Neuronal stem cell (in vitro differentiated cells): ENCODE measurements at regions not wholly inside any gene's neighbourhood (a gene's known extent, or its start where the extent isn't known, plus 50 kb on each side); places are given as distances from the start of the nearest gene placed in this dataset.

Experiments used
- DNase-seq: peaks from one replicate; pipeline ENCODE4 v3.0.0-alpha.2; 2013; ENCODE audit warnings: low spot score
- H2AFZ ChIP-seq: one replicate; pipeline ENCODE4 v1.6.1; 2013; ENCODE audit warnings: mild to moderate bottlenecking, low read length, inconsistent platforms
- H2AK5ac ChIP-seq: 2 replicates; pipeline ENCODE4 v1.6.1; 2013; ENCODE audit warnings: low read depth, mild to moderate bottlenecking, inconsistent platforms, low read length, moderate library complexity, mixed read lengths
- H2BK120ac ChIP-seq: 2 replicates; pipeline ENCODE4 v1.6.1; 2013; ENCODE audit warnings: low read depth, mild to moderate bottlenecking, inconsistent platforms, low read length, moderate library complexity, mixed read lengths
- H2BK12ac ChIP-seq: one replicate; pipeline ENCODE4 v1.6.1; 2013; ENCODE audit warnings: low read length, inconsistent platforms
- H2BK15ac ChIP-seq: 2 replicates; pipeline ENCODE4 v1.6.1; 2013; ENCODE audit warnings: mild to moderate bottlenecking, low read length, inconsistent platforms, mixed read lengths
- H2BK5ac ChIP-seq: one replicate; pipeline ENCODE4 v1.6.1; 2013; ENCODE audit warnings: inconsistent platforms, mild to moderate bottlenecking, low read length, moderate library complexity
- H3K14ac ChIP-seq: one replicate; pipeline ENCODE4 v1.6.1; 2013; ENCODE audit warnings: low read length, inconsistent platforms
- H3K18ac ChIP-seq: 2 replicates; pipeline ENCODE4 v1.6.1; 2013; ENCODE audit warnings: low read length, inconsistent platforms
- H3K23ac ChIP-seq: 2 replicates; pipeline ENCODE4 v1.6.1; 2013; ENCODE audit warnings: low read depth, mild to moderate bottlenecking, mixed read lengths, low read length, inconsistent platforms; ENCODE audit not compliant: poor library complexity
- H3K27ac ChIP-seq: replicated peaks from 3 replicates; pipeline ENCODE4 v1.5.1; 2013; ENCODE audit warnings: low read length, inconsistent platforms
- H3K27me3 ChIP-seq, 3 experiments: 2 replicates each; pipeline ENCODE4 v1.6.1; 2013; ENCODE audit warnings: low read length in 3 of 3, mild to moderate bottlenecking in 2 of 3, inconsistent platforms in 1 of 3, low read depth in 1 of 3, mixed read lengths in 1 of 3, moderate library complexity in 1 of 3; ENCODE audit not compliant: control insufficient read depth in 3 of 3, insufficient read depth in 3 of 3
- H3K36me3 ChIP-seq, 2 donors: replicated peaks in 1 of 2; 2 replicates each; pipeline ENCODE4 v1.6.1; 2013; ENCODE audit warnings: low read length in 2 of 2; ENCODE audit not compliant: control insufficient read depth in 2 of 2, insufficient read depth in 2 of 2
- H3K4ac ChIP-seq: 2 replicates; pipeline ENCODE4 v1.6.1; 2013; ENCODE audit warnings: inconsistent platforms, mild to moderate bottlenecking, low read length, moderate library complexity
- H3K4me1 ChIP-seq, 2 donors: 1 replicate in 1 of 2; 2 replicates in 1 of 2; pipeline ENCODE4 v1.6.1; 2013; ENCODE audit warnings: low read length in 2 of 2, low read depth in 1 of 2; ENCODE audit not compliant: control insufficient read depth in 2 of 2, insufficient read depth in 1 of 2
- H3K4me2 ChIP-seq: one replicate; pipeline ENCODE4 v1.6.1; 2013; ENCODE audit warnings: mild to moderate bottlenecking, low read length, inconsistent platforms; ENCODE audit not compliant: insufficient read depth, poor library complexity, severe bottlenecking
- H3K4me3 ChIP-seq, 2 donors: 2 replicates each; pipeline ENCODE4 v1.5.1; 2013; ENCODE audit warnings: low read length in 2 of 2, mild to moderate bottlenecking in 2 of 2, inconsistent platforms in 1 of 2, moderate library complexity in 1 of 2
- H3K79me1 ChIP-seq: one replicate; pipeline ENCODE4 v1.6.1; 2013; ENCODE audit warnings: low read depth, mild to moderate bottlenecking, inconsistent platforms, low read length, moderate library complexity
- H3K9ac ChIP-seq: one replicate; pipeline ENCODE4 v1.6.1; 2013; ENCODE audit warnings: mild to moderate bottlenecking, low read depth, low read length, inconsistent platforms; ENCODE audit not compliant: poor library complexity
- H3K9me3 ChIP-seq, 2 donors: replicated peaks in 1 of 2; 2 replicates each; pipeline versions ENCODE3 to v1.6.1; 2013; ENCODE audit warnings: low read length in 2 of 2, mild to moderate bottlenecking in 2 of 2, inconsistent platforms in 1 of 2, low read depth in 1 of 2, mixed read lengths in 1 of 2, moderate library complexity in 1 of 2; ENCODE audit not compliant: control insufficient read depth in 2 of 2, insufficient read depth in 1 of 2
- H4K8ac ChIP-seq: one replicate; pipeline ENCODE4 v1.6.1; 2013; ENCODE audit warnings: low read depth, mild to moderate bottlenecking, inconsistent platforms, low read length, moderate library complexity
- H4K91ac ChIP-seq: one replicate; pipeline ENCODE4 v1.6.1; 2013; ENCODE audit warnings: low read length, low read depth, mild to moderate bottlenecking, inconsistent platforms; ENCODE audit not compliant: poor library complexity
- WGBS, 2 donors: extraction: QIAGEN DNeasy Blood & Tissue Kit; methylation state at CpG; one replicate each; pipeline ENCODE4 v1.1.7; 2013; ENCODE audit warnings: missing lambda C conversion rate in 2 of 2, mixed read lengths in 1 of 2; ENCODE audit not compliant: insufficient read length in 2 of 2, insufficient replicate concordance in 1 of 2; ENCODE audit errors: extremely low coverage in 2 of 2; 5-methylcytosine and 5-hydroxymethylcytosine counted together

- H2BK5ac ChIP-seq, result no peak overlapping the region
- no peak overlapping the region for H3K9ac ChIP-seq
- no peaks in the 10 kb centered on the region for H3K27me3 ChIP-seq
- no peak overlapping the region for H2BK15ac ChIP-seq
- no peak overlapping the region for H3K4me3 ChIP-seq
- peaks cover 4 to 5% of the 10 kb centered on the region in 2 donors for H3K4me1 ChIP-seq
- H4K91ac ChIP-seq, result no peak overlapping the region
- H3K9me3 ChIP-seq, result no peaks in the 10 kb centered on the region
- no peaks in the 10 kb centered on the region for H3K79me1 ChIP-seq
- no peak overlapping the region for H2AFZ ChIP-seq
- no peak overlapping the region for H3K23ac ChIP-seq
- H3K4ac ChIP-seq, result no peak overlapping the region
- no peak overlapping the region for H3K4me2 ChIP-seq
- no peak for DNase-seq
- H2AK5ac ChIP-seq, result no peak overlapping the region
- H3K36me3 ChIP-seq, result no peaks in the 10 kb centered on the region
- H2BK120ac ChIP-seq, result no peak overlapping the region
- H3K27ac ChIP-seq, result no peak overlapping the region
- H2BK12ac ChIP-seq, result no peak overlapping the region
- WGBS, 2 donors, result no CpG with 5 or more reads among the region's 5 CpGs
- H4K8ac ChIP-seq, result no peak overlapping the region
- H3K14ac ChIP-seq, result no peak overlapping the region
- H3K18ac ChIP-seq, result no peak overlapping the region
Observed at GRCh38 chr16:72246423-72246822, 74.5 kb upstream of the PMFBP1 start.

- Histone ChIP-seq H2BK15ac (no peak overlapping the region), H4K8ac (no peak overlapping the region), H3K9me3 (no peaks in the 10 kb centered on the region), H3K9ac (no peak overlapping the region), H2BK5ac (no peak overlapping the region), H3K27me3 (no peaks in the 10 kb centered on the region), H3K4me3 (no peak overlapping the region), H3K36me3 (no peaks in the 10 kb centered on the region), H2BK12ac (no peak overlapping the region), H4K91ac (no peak overlapping the region), H2AK5ac (no peak overlapping the region), H3K4me2 (no peak overlapping the region), H3K79me1 (no peaks in the 10 kb centered on the region), H2AFZ (no peak overlapping the region), H3K27ac (no peak overlapping the region), H3K4ac (no peak overlapping the region), H2BK120ac (no peak overlapping the region), H3K23ac (no peak overlapping the region), H3K18ac (no peak overlapping the region), H3K14ac (no peak overlapping the region), H3K4me1 (peaks cover 4 to 5% of the 10 kb centered on the region in 2 donors)
- WGBS, 2 donors, result no CpG with 5 or more reads among the region's 5 CpGs
- no peak for DNase-seq
Observed at GRCh38 chr16:72244853-72245252, 72.9 kb upstream of the PMFBP1 start.

GRCh38 chr16:72243621-72244020 is 71.7 kb upstream of the PMFBP1 start:
- no peak overlapping the region for H3K9ac ChIP-seq
- no peak overlapping the region for H2BK12ac ChIP-seq
- H2BK15ac ChIP-seq, result no peak overlapping the region
- H3K23ac ChIP-seq, result no peak overlapping the region
- no peak overlapping the region for H2BK5ac ChIP-seq
- no peaks in the 10 kb centered on the region for H3K36me3 ChIP-seq
- no peak overlapping the region for H4K8ac ChIP-seq
- H3K27ac ChIP-seq, result no peak overlapping the region
- DNase-seq, result no peak
- no peak overlapping the region for H2AK5ac ChIP-seq
- no CpG with 5 or more reads among the region's 5 CpGs for WGBS, 2 donors
- no peak overlapping the region for H2AFZ ChIP-seq
- H3K27me3 ChIP-seq, result no peaks in the 10 kb centered on the region
- no peak overlapping the region for H3K14ac ChIP-seq
- H3K18ac ChIP-seq, result no peak overlapping the region
- no peak overlapping the region for H4K91ac ChIP-seq
- H3K4me3 ChIP-seq, result no peak overlapping the region
- H3K4ac ChIP-seq, result no peak overlapping the region
- peaks cover 4 to 5% of the 10 kb centered on the region in 2 donors for H3K4me1 ChIP-seq
- no peaks in the 10 kb centered on the region for H3K79me1 ChIP-seq
- no peak overlapping the region for H3K4me2 ChIP-seq
- H2BK120ac ChIP-seq, result no peak overlapping the region
- H3K9me3 ChIP-seq, result no peaks in the 10 kb centered on the region

- no peak overlapping the region for H3K4me2 ChIP-seq
- no CpG with 5 or more reads among the region's 4 CpGs for WGBS, 2 donors
- H3K18ac ChIP-seq, result no peak overlapping the region
- no peak overlapping the region for H3K23ac ChIP-seq
- no peak overlapping the region for H2BK12ac ChIP-seq
- H2BK120ac ChIP-seq, result no peak overlapping the region
- no peak overlapping the region for H2AFZ ChIP-seq
- H3K9ac ChIP-seq, result no peak overlapping the region
- H3K14ac ChIP-seq, result no peak overlapping the region
- no peak overlapping the region for H4K91ac ChIP-seq
- no peaks in the 10 kb centered on the region for H3K36me3 ChIP-seq
- DNase-seq, result no peak
- H3K9me3 ChIP-seq, result no peaks in the 10 kb centered on the region
- no peak overlapping the region for H3K4me3 ChIP-seq
- no peak overlapping the region for H2AK5ac ChIP-seq
- H3K4ac ChIP-seq, result no peak overlapping the region
- no peak overlapping the region for H3K27ac ChIP-seq
- H3K27me3 ChIP-seq, result no peaks in the 10 kb centered on the region
- peaks cover 4 to 5% of the 10 kb centered on the region in 2 donors for H3K4me1 ChIP-seq
- H3K79me1 ChIP-seq, result no peaks in the 10 kb centered on the region
- no peak overlapping the region for H2BK15ac ChIP-seq
- no peak overlapping the region for H2BK5ac ChIP-seq
- no peak overlapping the region for H4K8ac ChIP-seq
Observed at GRCh38 chr16:72242757-72243156, 70.8 kb upstream of the PMFBP1 start.
